H1 (cell line): ENCODE measurements at regions not wholly inside any gene's neighbourhood (a gene's known extent, or its start where the extent isn't known, plus 50 kb on each side); places are given as distances from the start of the nearest gene placed in this dataset.

Experiments
- CTCF ChIA-PET: fragments of 300-600 bp; sonication (Branson Sonifier 250); formaldehyde crosslinking; loops from one replicate; lab custom pipeline; 2021; ENCODE audit not compliant: partially characterized antibody; lab: Charles Lee
- POLR2A ChIA-PET: fragments of 300-600 bp; sonication (Branson Sonifier 250); formaldehyde crosslinking; loops from one replicate; lab custom pipeline; 2021; ENCODE audit warnings: inconsistent platforms; ENCODE audit not compliant: partially characterized antibody; lab: Charles Lee
- DNase-seq, 2 experiments: peaks; one replicate each; pipeline versions ENCODE4 v3.0.0 to v3.0.0-alpha.2; 2010 to 2022; ENCODE audit warnings: low spot score in 2 of 2, low read depth in 1 of 2, mixed read lengths in 1 of 2
- FAIRE-seq: peaks from 2 replicates; lab custom pipeline; 2011; peaks lifted over from hg19 to GRCh38; lab: Jason Lieb, UNC
- H2AFZ ChIP-seq: 2 replicates; pipeline ENCODE4 v1.8.1; 2012; ENCODE audit warnings: low read length, inconsistent platforms
- H2AK5ac ChIP-seq: 2 replicates; pipeline ENCODE4 v1.6.1; 2013; ENCODE audit warnings: low read depth, low read length
- H2BK120ac ChIP-seq: replicated peaks from 2 replicates; pipeline ENCODE3; 2013; ENCODE audit warnings: low read depth, low read length, inconsistent platforms
- H2BK12ac ChIP-seq: 2 replicates; pipeline ENCODE4 v1.6.1; 2013; ENCODE audit warnings: low read depth, low read length
- H2BK15ac ChIP-seq: 2 replicates; pipeline ENCODE4 v1.6.1; 2013; ENCODE audit warnings: low read length
- H2BK20ac ChIP-seq: 2 replicates; pipeline ENCODE4 v1.6.1; 2013; ENCODE audit warnings: low read length
- H2BK5ac ChIP-seq: 2 replicates; pipeline ENCODE4 v1.6.1; 2013; ENCODE audit warnings: low read depth, low read length
- H3K14ac ChIP-seq: 2 replicates; pipeline ENCODE4 v1.6.1; 2013; ENCODE audit warnings: inconsistent platforms; ENCODE audit not compliant: insufficient read length
- H3K18ac ChIP-seq: 2 replicates; pipeline ENCODE4 v1.6.1; 2013; ENCODE audit warnings: low read length; ENCODE audit errors: extremely low read depth
- H3K23ac ChIP-seq: 2 replicates; pipeline ENCODE4 v1.6.1; 2013; ENCODE audit warnings: inconsistent platforms; ENCODE audit not compliant: insufficient read length
- H3K23me2 ChIP-seq: 2 replicates; pipeline ENCODE4 v1.6.1; 2013; ENCODE audit warnings: low read depth, low read length
- H3K27ac ChIP-seq: 2 replicates; pipeline ENCODE4 v1.6.1; 2011; ENCODE audit warnings: low read depth, low read length, inconsistent platforms
- H3K27me3 ChIP-seq, 4 experiments: replicated peaks in 1 of 4; 1 replicate in 1 of 4; 2 replicates in 3 of 4; pipeline versions ENCODE4 v1.6.1 to v1.8.1; 2011 to 2013; ENCODE audit warnings: low read length in 3 of 4, mild to moderate bottlenecking in 3 of 4, inconsistent platforms in 2 of 4, mixed read lengths in 2 of 4, moderate library complexity in 1 of 4; ENCODE audit not compliant: control insufficient read depth in 3 of 4, insufficient read depth in 3 of 4; ENCODE audit errors: extremely low read depth in 1 of 4
- H3K36me3 ChIP-seq, 4 experiments: 2 replicates each; pipeline versions ENCODE4 v1.6.1 to v1.8.1; 2011 to 2013; ENCODE audit warnings: mild to moderate bottlenecking in 4 of 4, low read length in 3 of 4, moderate library complexity in 2 of 4, control low read depth in 1 of 4, inconsistent platforms in 1 of 4; ENCODE audit not compliant: insufficient read depth in 4 of 4, control insufficient read depth in 2 of 4
- H3K4ac ChIP-seq: replicated peaks from 2 replicates; pipeline ENCODE3; 2013; ENCODE audit warnings: low read length, low read depth, mixed read lengths, inconsistent platforms; ENCODE audit not compliant: insufficient read length
- H3K4me1 ChIP-seq, 4 experiments: replicated peaks in 1 of 4; 1 replicate in 1 of 4; 2 replicates in 3 of 4; pipeline versions ENCODE4 v1.6.1 to v1.8.1; 2011 to 2013; ENCODE audit warnings: low read length in 3 of 4, inconsistent platforms in 2 of 4, mixed read lengths in 1 of 4; ENCODE audit not compliant: insufficient read depth in 4 of 4, control insufficient read depth in 3 of 4
- H3K4me2 ChIP-seq, 2 experiments: 2 replicates each; pipeline versions ENCODE4 v1.6.1 to v1.8.1; 2011 to 2013; ENCODE audit warnings: low read depth in 2 of 2, low read length in 2 of 2, control low read depth in 1 of 2, inconsistent platforms in 1 of 2, mild to moderate bottlenecking in 1 of 2; ENCODE audit not compliant: insufficient read depth in 1 of 2
- H3K4me3 ChIP-seq, 4 experiments: fragments of 200-600, 300-600 bp in 1 of 4; sonication (generic), shearing (Covaris generic), sonication (Bioruptor Twin) in 1 of 4; 2 replicates each; pipeline versions ENCODE4 v1.5.1 to v1.8.1; 2011 to 2016; ENCODE audit warnings: low read length in 4 of 4, low read depth in 3 of 4, control low read depth in 2 of 4, inconsistent platforms in 2 of 4, mild to moderate bottlenecking in 2 of 4, mixed read lengths in 1 of 4, moderate library complexity in 1 of 4; ENCODE audit not compliant: insufficient read depth in 2 of 4; ENCODE audit errors: extremely low read depth in 1 of 4
- H3K56ac ChIP-seq: replicated peaks from 2 replicates; pipeline ENCODE3; 2013; ENCODE audit warnings: low read depth, mild to moderate bottlenecking, mixed read lengths, low read length, inconsistent platforms; ENCODE audit not compliant: insufficient read length
- H3K79me1 ChIP-seq: 2 replicates; pipeline ENCODE4 v1.6.1; 2013; ENCODE audit warnings: low read depth, low read length, control low read depth
- H3K79me2 ChIP-seq, 2 experiments: 2 replicates each; pipeline versions ENCODE4 v1.6.1 to v1.8.1; 2012 to 2013; ENCODE audit warnings: low read length in 2 of 2, mild to moderate bottlenecking in 2 of 2, inconsistent platforms in 1 of 2; ENCODE audit not compliant: insufficient read depth in 2 of 2, control insufficient read depth in 1 of 2
- H3K9ac ChIP-seq, 4 experiments: replicated peaks in 1 of 4; 1 replicate in 1 of 4; 2 replicates in 3 of 4; pipeline versions ENCODE4 v1.6.1 to v1.8.1; 2011 to 2013; ENCODE audit warnings: low read depth in 3 of 4, low read length in 3 of 4, control low read depth in 2 of 4, mild to moderate bottlenecking in 2 of 4, moderate library complexity in 2 of 4, inconsistent platforms in 1 of 4; ENCODE audit errors: extremely low read depth in 1 of 4
- H3K9me3 ChIP-seq, 2 experiments: 2 replicates each; pipeline versions ENCODE4 v1.6.1 to v1.8.1; 2012 to 2013; ENCODE audit warnings: mild to moderate bottlenecking in 2 of 2, moderate library complexity in 2 of 2, control low read depth in 1 of 2, inconsistent platforms in 1 of 2, low read depth in 1 of 2, low read length in 1 of 2, mixed read lengths in 1 of 2; ENCODE audit not compliant: insufficient read depth in 2 of 2
- H4K20me1 ChIP-seq, 2 experiments: replicated peaks in 1 of 2; 2 replicates each; pipeline versions ENCODE3 to v1.8.1; 2011 to 2013; ENCODE audit warnings: inconsistent platforms in 2 of 2, low read length in 2 of 2, mild to moderate bottlenecking in 1 of 2; ENCODE audit not compliant: insufficient read depth in 2 of 2, control insufficient read depth in 1 of 2
- H4K5ac ChIP-seq: 2 replicates; pipeline ENCODE4 v1.6.1; 2013; ENCODE audit warnings: low read length, low read depth, mixed read lengths, inconsistent platforms; ENCODE audit not compliant: insufficient read length
- H4K8ac ChIP-seq: 2 replicates; pipeline ENCODE4 v1.8.0; 2013; ENCODE audit warnings: mild to moderate bottlenecking, moderate library complexity, low read length, inconsistent platforms; ENCODE audit not compliant: insufficient read depth; ENCODE audit errors: extremely low read depth
- H4K91ac ChIP-seq: replicated peaks from 2 replicates; pipeline ENCODE3; 2013; ENCODE audit warnings: low read length, mixed read lengths, inconsistent platforms; ENCODE audit not compliant: insufficient read length
- CTBP2 ChIP-seq: IDR thresholded peaks from 2 replicates; pipeline ENCODE4 v1.7.0; 2011; ENCODE audit warnings: borderline replicate concordance, mild to moderate bottlenecking, moderate library complexity, mixed read lengths, low read length; ENCODE audit not compliant: insufficient read depth, insufficient read length
- EZH2 ChIP-seq: fragments of 200-600 bp; sonication (generic); IDR thresholded peaks from 2 replicates; pipeline ENCODE4 v1.7.1; 2012; ENCODE audit warnings: low read depth, mild to moderate bottlenecking, moderate library complexity, low read length, inconsistent platforms; ENCODE audit not compliant: severe bottlenecking
- GABPA ChIP-seq: IDR thresholded peaks from 2 replicates; pipeline ENCODE4 v1.6.1; 2011; ENCODE audit warnings: mild to moderate bottlenecking, low read length, moderate library complexity, borderline replicate concordance; ENCODE audit not compliant: insufficient read depth
- GTF2F1 ChIP-seq: IDR thresholded peaks from 2 replicates; pipeline ENCODE4 v1.6.1; 2012; ENCODE audit warnings: low read depth, low read length, improper control_type of control experiment, borderline replicate concordance
- HDAC2 ChIP-seq, 2 experiments: fragments of 300-600 bp in 1 of 2; sonication (generic) in 1 of 2; IDR thresholded peaks; 2 replicates each; pipeline ENCODE4 v1.6.1; 2011 to 2012; ENCODE audit warnings: low read depth in 2 of 2, low read length in 2 of 2, mild to moderate bottlenecking in 2 of 2, moderate library complexity in 2 of 2, borderline replicate concordance in 1 of 2, inconsistent platforms in 1 of 2
- KDM5A ChIP-seq: fragments of 200-600 bp; IDR thresholded peaks from 2 replicates; pipeline ENCODE4 v1.7.1; 2012; ENCODE audit warnings: mild to moderate bottlenecking, low read length, inconsistent platforms, mixed read lengths
- SAP30 ChIP-seq: fragments of 300-600 bp; sonication (generic); IDR thresholded peaks from 2 replicates; pipeline ENCODE4 v1.7.1; 2012; ENCODE audit warnings: low read length, moderate library complexity, mild to moderate bottlenecking, inconsistent platforms; ENCODE audit not compliant: insufficient read depth, insufficient replicate concordance
- SIN3A ChIP-seq, 2 experiments: IDR thresholded peaks in 1 of 2; conservative IDR thresholded peaks in 1 of 2; 2 replicates each; pipeline ENCODE4 v1.6.1; 2011 to 2012; ENCODE audit warnings: low read length in 2 of 2, improper control_type of control experiment in 1 of 2, low read depth in 1 of 2, mild to moderate bottlenecking in 1 of 2
- TAF7 ChIP-seq: optimal IDR thresholded peaks from 2 replicates; pipeline ENCODE3; 2011; ENCODE audit warnings: low read depth, mild to moderate bottlenecking, inconsistent platforms, low read length, moderate library complexity, borderline replicate concordance
- TEAD4 ChIP-seq: IDR thresholded peaks from 2 replicates; pipeline ENCODE4 v1.6.1; 2012; ENCODE audit warnings: low read depth, low read length, inconsistent platforms, mixed read lengths
- WGBS, 2 experiments: shearing (Covaris generic) in 1 of 2; methylation state at CpG; one replicate each; pipeline versions ENCODE4 v1.1.6 to v1.1.7; 2013 to 2015; ENCODE audit warnings: low lambda C conversion rate in 2 of 2, mixed read lengths in 2 of 2, inconsistent platforms in 1 of 2, low coverage in 1 of 2, missing lambda C conversion rate in 1 of 2; ENCODE audit not compliant: insufficient replicate concordance in 2 of 2, insufficient coverage in 1 of 2, insufficient read length in 1 of 2; ENCODE audit errors: extremely low coverage in 1 of 2, missing lambda C conversion rate in 1 of 2; 5-methylcytosine and 5-hydroxymethylcytosine counted together
- TF ChIP-seq, protein P1 (sequence below): IDR thresholded peaks from 2 replicates; pipeline ENCODE4 v1.6.1; 2012; ENCODE audit warnings: low read length, inconsistent platforms

DNA sequence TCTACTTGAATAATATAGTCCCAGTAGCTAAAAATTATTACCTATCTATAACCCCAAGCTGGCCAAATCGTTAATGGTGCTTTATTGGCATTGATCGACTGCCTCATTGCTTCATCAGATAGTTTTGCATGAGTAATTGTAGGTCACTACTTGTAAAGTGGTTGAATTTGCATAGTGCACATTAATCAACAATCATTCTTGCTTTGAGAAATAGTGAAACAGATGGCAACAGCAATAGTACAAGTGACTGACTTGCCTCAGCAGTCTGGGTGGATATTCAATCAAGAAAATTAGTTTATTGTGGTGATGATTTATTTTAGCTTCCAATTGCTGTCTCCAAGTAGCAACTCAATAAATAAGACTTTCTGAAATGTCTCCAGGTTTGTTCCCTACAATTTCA, 117.8 kb upstream of the NRXN1 start:
- Histone ChIP-seq H4K8ac (no peak overlapping the region), H3K23ac (no peak overlapping the region), H3K4me3 (no peak overlapping the region), H3K36me3 (0 out of 8 replicates have a peak, but pooled peaks cover 0 to 6% (median 0%) of the 10 kb centered on the region in 4 experiments), H3K18ac (no peak overlapping the region), H4K5ac (no peak overlapping the region), H3K4me2 (no peak overlapping the region), H3K9me3 (peaks cover 6 to 11% of the 10 kb centered on the region in 2 experiments; a peak in 3 of 4 replicates), H2AFZ (no peak overlapping the region), H2BK15ac (no peak overlapping the region), H2BK120ac (no peak overlapping the region), H3K27ac (no peak overlapping the region), H4K20me1 (no peaks in the 10 kb centered on the region), H3K23me2 (no peaks in the 10 kb centered on the region), H3K4me1 (no peaks in the 10 kb centered on the region), H3K4ac (no peak overlapping the region), H2BK5ac (no peak overlapping the region), H4K91ac (no peak overlapping the region), H3K79me1 (no peaks in the 10 kb centered on the region), H2BK20ac (no peak overlapping the region), H2AK5ac (no peak overlapping the region), H3K9ac (no peak overlapping the region), H3K56ac (no peak overlapping the region), H2BK12ac (no peak overlapping the region), H3K14ac (no peak overlapping the region), H3K27me3 (no peaks in the 10 kb centered on the region), H3K79me2 (no peaks in the 10 kb centered on the region)
- ChIA-PET POLR2A (no interaction called here), CTCF (interaction anchor here (0.9 to 1.3 kb wide), 2 partner anchors 17 to 238 kb away, joined by 3 to 4 read pairs; no protein-coding TSS in a partner anchor)
- DNase-seq (no peak), FAIRE-seq (no peak)
- WGBS, 2 experiments = 93% methylated on average over 2 of the region's 2 CpGs; no CpG with 5 or more reads in 1 of the 2 experiments
- TF ChIP-seq TAF7 (no peak), GTF2F1 (no peak), KDM5A (no peak), EZH2 (no peak), SAP30 (no peak), CTBP2 (no peak), TEAD4 (no peak), HDAC2 (IDR thresholded peaks at IDR 0.05; ENCODE audit: borderline replicate concordance in 1 of 2, low read depth in 2 of 2, low read length in 2 of 2) (no peak), GABPA (no peak), SIN3A (conservative IDR thresholded peaks at IDR 0.05 in 1 of 2, IDR thresholded peaks at IDR 0.05 in 1 of 2; ENCODE audit: low read depth in 1 of 2, low read length in 2 of 2) (no peak)
- TF ChIP-seq, protein P1, sequence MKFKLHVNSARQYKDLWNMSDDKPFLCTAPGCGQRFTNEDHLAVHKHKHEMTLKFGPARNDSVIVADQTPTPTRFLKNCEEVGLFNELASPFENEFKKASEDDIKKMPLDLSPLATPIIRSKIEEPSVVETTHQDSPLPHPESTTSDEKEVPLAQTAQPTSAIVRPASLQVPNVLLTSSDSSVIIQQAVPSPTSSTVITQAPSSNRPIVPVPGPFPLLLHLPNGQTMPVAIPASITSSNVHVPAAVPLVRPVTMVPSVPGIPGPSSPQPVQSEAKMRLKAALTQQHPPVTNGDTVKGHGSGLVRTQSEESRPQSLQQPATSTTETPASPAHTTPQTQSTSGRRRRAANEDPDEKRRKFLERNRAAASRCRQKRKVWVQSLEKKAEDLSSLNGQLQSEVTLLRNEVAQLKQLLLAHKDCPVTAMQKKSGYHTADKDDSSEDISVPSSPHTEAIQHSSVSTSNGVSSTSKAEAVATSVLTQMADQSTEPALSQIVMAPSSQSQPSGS = no peak
